ENCODE measurements at regions not wholly inside any gene's neighbourhood (a gene's known extent, or its start where the extent isn't known, plus 50 kb on each side); places are given as distances from the start of the nearest gene placed in this dataset.

DNA sequence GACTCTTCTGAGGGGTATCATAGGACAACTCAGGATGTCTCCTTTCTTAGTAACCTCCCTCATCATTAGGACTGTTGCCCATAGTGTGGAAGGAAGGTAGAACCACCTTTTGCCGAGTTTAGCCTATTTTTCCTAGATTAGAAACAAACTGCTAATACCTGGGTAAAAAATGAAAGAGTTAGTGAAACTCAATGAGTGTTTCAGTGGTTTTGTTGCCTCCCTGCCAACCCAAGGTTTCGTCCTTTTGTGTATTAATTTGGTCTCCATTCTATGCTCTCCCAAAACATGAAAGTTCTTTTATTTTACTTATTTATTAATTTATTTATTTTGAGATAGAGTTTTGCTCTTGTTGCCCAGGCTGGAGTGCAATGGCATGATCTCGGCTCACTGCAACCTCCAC, 174.9 kb upstream of the KCNJ16 start:
- H3K9me3 Mint-ChIP-seq = no peaks in the 10 kb centered on the region
- DNase-seq (ENCODE audit: low read depth, low spot score) = no peak
- no peak overlapping the region for H3K27ac Mint-ChIP-seq (ENCODE audit: unreplicated experiment)
- no peaks in the 10 kb centered on the region for H3K4me1 Mint-ChIP-seq
- H3K4me3 Mint-ChIP-seq = no peak overlapping the region
- no peaks in the 10 kb centered on the region for H3K36me3 Mint-ChIP-seq (ENCODE audit: low read depth)
- no peaks in the 10 kb centered on the region for H3K27me3 Mint-ChIP-seq (ENCODE audit: low read depth)
- no peak for TF ChIP-seq CTCF (conservative IDR thresholded peaks at IDR 0.05)

DNA sequence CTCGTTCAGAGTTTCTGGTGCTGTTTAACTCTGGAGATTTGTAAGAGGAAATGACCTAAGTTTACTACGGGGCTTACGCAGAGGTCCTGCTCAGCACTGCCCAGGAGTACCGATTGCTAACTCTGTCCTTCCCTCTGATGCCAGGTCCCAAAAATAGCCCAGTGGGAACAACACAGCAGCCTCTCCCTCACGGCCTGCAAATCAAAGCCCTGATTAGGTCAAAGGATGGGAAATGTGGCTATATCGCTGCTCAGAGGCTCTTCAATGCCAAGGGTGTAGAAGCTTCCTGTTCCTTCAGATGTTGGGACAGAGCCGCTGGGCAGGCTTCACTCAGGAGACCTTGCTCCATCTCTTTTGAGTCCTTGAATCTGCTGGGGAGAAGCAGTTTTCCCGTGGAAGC, 174.2 kb upstream of the KCNJ16 start:
- no peak for TF ChIP-seq CTCF (conservative IDR thresholded peaks at IDR 0.05)
- Mint-ChIP-seq H3K27ac (ENCODE audit: unreplicated experiment) (no peak overlapping the region), H3K4me3 (no peak overlapping the region), H3K27me3 (ENCODE audit: low read depth) (no peaks in the 10 kb centered on the region), H3K36me3 (ENCODE audit: low read depth) (no peaks in the 10 kb centered on the region), H3K4me1 (no peaks in the 10 kb centered on the region), H3K9me3 (no peaks in the 10 kb centered on the region)
- DNase-seq (ENCODE audit: low read depth, low spot score) = no peak

GRCh38 chr17:69906306-69906705, 168.7 kb upstream of the KCNJ16 start:
- no peak for TF ChIP-seq CTCF (conservative IDR thresholded peaks at IDR 0.05)
- H3K4me1 Mint-ChIP-seq = no peaks in the 10 kb centered on the region
- no peaks in the 10 kb centered on the region for H3K9me3 Mint-ChIP-seq
- H3K4me3 Mint-ChIP-seq = no peak overlapping the region
- no peak overlapping the region for H3K27ac Mint-ChIP-seq (ENCODE audit: unreplicated experiment)
- DNase-seq (ENCODE audit: low read depth, low spot score) = no peak
- H3K36me3 Mint-ChIP-seq (ENCODE audit: low read depth) = no peaks in the 10 kb centered on the region
- H3K27me3 Mint-ChIP-seq (ENCODE audit: low read depth) = no peaks in the 10 kb centered on the region

- H3K36me3 Mint-ChIP-seq (ENCODE audit: low read depth) = no peaks in the 10 kb centered on the region
- no peak overlapping the region for H3K4me3 Mint-ChIP-seq
- no peaks in the 10 kb centered on the region for H3K9me3 Mint-ChIP-seq
- no peak for TF ChIP-seq CTCF (conservative IDR thresholded peaks at IDR 0.05)
- no peak overlapping the region for H3K27ac Mint-ChIP-seq (ENCODE audit: unreplicated experiment)
- no peak for DNase-seq (ENCODE audit: low read depth, low spot score)
- no peaks in the 10 kb centered on the region for H3K27me3 Mint-ChIP-seq (ENCODE audit: low read depth)
- no peaks in the 10 kb centered on the region for H3K4me1 Mint-ChIP-seq
These were observed 167.7 kb upstream of the KCNJ16 start for GRCh38 chr17:69907132-69907847.

DNA sequence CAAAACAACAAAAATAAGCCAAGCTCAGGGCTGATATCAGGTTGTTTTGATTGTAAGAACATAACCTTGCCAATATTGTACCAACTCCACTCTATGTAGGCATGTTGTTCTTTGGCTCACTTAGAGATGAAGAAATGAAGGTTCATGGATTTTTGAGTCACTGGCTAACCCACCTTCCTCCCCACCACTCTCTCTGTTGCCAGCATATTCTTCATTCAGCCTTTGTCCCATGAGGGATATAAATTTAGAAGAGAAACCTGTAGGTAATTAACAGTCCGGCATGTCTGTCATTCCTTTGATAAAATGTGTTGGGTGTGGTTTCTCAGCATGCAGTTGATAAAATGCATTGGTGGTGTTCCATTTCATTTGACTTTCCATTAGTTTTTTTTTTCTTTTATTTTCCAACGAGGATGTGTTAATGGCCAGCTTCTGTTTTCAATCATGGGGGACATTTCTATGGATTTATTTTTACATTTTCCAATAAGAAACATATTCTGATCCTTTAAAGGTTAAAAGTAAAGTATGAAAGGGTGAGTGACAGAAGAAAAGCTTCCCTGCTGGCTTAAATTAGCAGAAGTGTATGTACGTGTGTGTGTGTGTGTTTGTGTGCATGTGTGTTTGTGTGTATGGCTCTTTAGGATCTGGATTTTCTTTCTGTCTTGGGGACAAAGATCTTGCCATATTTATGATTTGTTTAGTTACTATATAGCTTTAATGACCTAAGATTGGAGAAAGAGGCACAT, 166.2 kb upstream of the KCNJ16 start:
- Mint-ChIP-seq H3K27me3 (ENCODE audit: low read depth) (no peaks in the 10 kb centered on the region), H3K4me1 (peaks cover 6% of the 10 kb centered on the region), H3K36me3 (ENCODE audit: low read depth) (no peaks in the 10 kb centered on the region), H3K27ac (ENCODE audit: unreplicated experiment) (no peak overlapping the region), H3K4me3 (no peak overlapping the region), H3K9me3 (no peaks in the 10 kb centered on the region)
- DNase-seq (ENCODE audit: low read depth, low spot score) = no peak
- TF ChIP-seq CTCF (conservative IDR thresholded peaks at IDR 0.05) = no peak
